HG03378 (cell line): ENCODE measurements at regions not wholly inside any gene's neighbourhood (a gene's known extent, or its start where the extent isn't known, plus 50 kb on each side); places are given as distances from the start of the nearest gene placed in this dataset.

Source experiments
- ATAC-seq: cut with Tn5 transposase; IDR thresholded peaks from one replicate; pipeline ENCODE4 v1.9.1; 2021; ENCODE audit warnings: mild to moderate bottlenecking, moderate library complexity; ENCODE audit not compliant: unreplicated experiment

GRCh38 chr5:98576275-98576674, 197.2 kb upstream of the RGMB start:
- ATAC-seq: no peak

GRCh38 chr5:98578438-98578837, 195.0 kb upstream of the RGMB start:
- ATAC-seq: no peak

DNA sequence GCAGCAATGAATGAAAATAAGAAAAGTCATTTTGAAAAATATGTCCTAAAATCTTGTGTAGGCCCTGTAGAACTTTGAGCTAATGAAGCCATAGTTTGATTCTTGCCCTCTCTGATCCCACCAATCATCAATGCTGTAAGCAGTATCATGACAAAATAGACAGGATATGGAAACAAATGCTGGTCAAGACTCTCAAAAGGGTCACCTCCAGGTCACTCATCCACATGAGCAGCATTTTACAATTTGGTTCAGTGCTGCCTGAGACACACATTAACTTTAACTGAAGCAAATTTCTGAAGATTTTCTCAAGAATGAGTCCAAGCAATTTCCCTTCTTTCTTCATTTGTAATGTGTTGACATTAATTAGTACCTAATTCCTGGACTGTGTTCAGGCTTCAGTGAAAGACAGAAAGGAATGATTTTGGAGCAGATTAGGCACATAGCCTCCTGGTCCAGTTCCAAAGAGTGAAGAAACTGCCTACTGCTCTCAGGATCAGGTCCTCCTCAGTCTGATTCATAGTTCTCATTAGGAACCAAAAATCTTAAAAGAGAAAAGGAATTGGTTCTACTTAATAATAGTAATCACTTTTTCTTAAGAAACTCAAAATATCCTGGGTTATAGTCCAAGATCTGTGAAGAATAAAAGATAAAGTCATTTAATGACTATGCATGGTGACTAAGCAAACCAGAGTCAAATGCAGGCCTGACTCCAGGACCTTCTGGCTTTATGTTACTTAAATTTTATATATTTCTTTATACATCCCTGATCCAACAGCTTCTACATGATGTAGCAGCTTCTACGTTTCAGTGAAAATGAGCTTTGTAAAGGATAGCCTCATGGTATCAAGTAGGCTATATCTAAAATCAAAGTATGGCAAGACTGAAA, 192.1 kb upstream of the RGMB start:
- no peak for ATAC-seq

GRCh38 chr5:98583586-98583985, 189.9 kb upstream of the RGMB start:
- no peak for ATAC-seq

- ATAC-seq: no peak
Observed at GRCh38 chr5:98585661-98586310, 187.7 kb upstream of the RGMB start.

GRCh38 chr5:98586581-98586980, 186.9 kb upstream of the RGMB start:
- ATAC-seq: no peak

GRCh38 chr5:98587166-98587565, 186.3 kb upstream of the RGMB start:
- ATAC-seq: no peak

- ATAC-seq: no peak
Observed at GRCh38 chr5:98588215-98588614, 185.2 kb upstream of the RGMB start.

DNA sequence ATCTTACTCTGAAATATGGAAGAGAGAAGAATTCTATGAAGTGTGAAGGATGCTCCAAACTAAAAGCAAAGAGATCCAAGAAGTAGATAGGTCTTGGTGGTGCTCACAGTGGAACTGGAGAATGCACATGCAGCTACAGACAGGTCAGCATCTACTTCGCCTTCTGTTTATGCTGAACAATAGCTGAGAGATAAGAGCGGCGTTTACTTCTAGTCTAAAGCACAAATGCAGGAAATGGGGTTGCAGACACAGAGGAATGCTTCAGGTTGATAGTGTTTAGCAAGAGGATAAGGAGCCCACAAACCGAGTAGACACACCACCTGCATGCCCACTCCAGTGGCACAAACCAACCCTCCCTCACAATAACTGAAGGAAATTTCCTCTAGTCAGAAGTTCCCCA, 180.0 kb upstream of the RGMB start:
- no peak for ATAC-seq

DNA sequence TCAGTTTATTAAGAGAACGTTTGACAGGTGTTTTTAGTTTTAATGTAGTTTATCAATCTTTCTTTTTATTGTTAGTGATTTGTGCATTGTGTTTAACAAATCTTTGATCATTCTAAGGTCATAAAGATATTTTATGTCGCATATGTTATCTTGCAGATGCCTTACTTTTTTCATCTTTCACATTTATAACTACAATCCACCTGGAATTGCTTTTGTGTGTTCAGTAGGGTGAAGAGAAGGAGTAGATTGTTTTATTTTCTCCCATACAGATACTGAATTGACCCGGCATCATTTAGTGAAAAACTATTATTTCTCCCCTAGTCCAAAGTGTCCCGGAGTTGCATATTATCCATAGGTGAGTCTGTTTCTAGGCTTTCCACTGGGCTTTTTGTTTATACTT, 179.4 kb upstream of the RGMB start:
- ATAC-seq: no peak

DNA sequence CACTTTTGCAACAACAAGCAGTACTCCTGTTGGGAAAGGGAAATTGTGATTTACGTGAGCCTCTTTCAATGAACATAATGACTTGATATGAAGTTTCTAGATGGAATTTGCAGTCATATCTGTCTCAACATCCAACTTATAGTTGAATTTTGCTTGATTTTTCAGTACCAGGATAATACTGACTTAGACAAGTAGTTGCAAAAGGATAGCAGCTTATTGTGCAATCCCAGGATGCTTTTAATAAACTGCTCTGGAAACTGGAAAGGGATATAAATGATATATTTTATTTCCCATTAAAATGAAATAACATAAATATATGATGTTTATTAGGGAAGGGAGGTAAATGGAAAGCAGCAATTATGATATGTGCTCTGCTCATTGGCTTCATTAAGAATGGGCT, 174.4 kb upstream of the RGMB start:
- ATAC-seq: no peak

- no peak for ATAC-seq
Observed at GRCh38 chr5:98602534-98603112, 170.8 kb upstream of the RGMB start.

- ATAC-seq: no peak
Observed at GRCh38 chr5:98603456-98603855, 170.0 kb upstream of the RGMB start.

GRCh38 chr5:98604301-98604700, 169.2 kb upstream of the RGMB start:
- no peak for ATAC-seq

GRCh38 chr5:98604721-98605425, 168.6 kb upstream of the RGMB start:
- ATAC-seq: no peak

GRCh38 chr5:98605426-98605825, 168.0 kb upstream of the RGMB start:
- ATAC-seq: no peak

DNA sequence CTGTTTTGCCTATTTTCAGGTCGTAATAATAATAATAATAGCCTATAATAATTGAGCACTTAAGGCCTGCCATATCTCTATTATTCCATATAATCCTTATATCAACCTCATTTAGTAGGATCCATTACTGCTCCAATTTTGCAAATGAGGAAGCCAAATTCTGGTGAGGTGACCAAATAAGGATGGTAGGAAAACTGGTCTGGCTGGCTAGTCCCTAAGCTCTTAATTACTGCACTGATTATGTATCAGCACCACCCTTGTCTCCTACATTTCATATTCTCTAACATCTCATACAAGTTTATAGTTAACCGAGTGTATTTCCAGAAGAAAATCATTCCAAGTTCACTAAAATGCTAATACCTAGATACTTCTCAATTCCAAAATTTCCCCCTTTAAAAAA, 166.5 kb upstream of the RGMB start:
- no peak for ATAC-seq

- ATAC-seq: no peak
Observed at GRCh38 chr5:98608052-98608451, 165.4 kb upstream of the RGMB start.

GRCh38 chr5:98614341-98614740, 159.1 kb upstream of the RGMB start:
- ATAC-seq: no peak

DNA sequence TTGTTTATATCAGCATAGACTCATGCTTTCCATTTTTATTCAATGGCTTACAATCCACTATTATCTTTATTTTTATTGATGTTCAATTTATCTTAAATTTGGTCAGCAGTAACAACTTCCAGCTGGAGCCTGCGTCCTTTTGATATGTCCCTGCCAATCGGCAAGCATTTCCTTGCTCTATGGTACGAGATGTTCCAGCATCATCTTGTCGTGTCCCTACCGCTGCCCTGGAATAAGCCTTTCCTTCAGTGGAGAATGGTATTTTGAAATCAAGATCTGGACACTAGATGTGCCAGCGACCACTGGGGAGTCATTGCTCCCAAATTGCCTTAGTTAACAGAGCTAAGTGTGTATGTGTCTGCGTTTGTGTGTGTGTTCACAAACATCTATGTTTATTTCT, 151.6 kb upstream of the RGMB start:
- ATAC-seq: no peak

- no peak for ATAC-seq
Observed at GRCh38 chr5:98624145-98624880, 149.2 kb upstream of the RGMB start.
